CD14-positive monocyte (primary cell): ENCODE measurements at regions not wholly inside any gene's neighbourhood (a gene's known extent, or its start where the extent isn't known, plus 50 kb on each side); places are given as distances from the start of the nearest gene placed in this dataset.

Experiments
- DNase-seq, 3 donors: peaks; one replicate each; pipeline ENCODE4 v3.0.0-alpha.2; 2011 to 2022
- H2AFZ ChIP-seq: 2 replicates; pipeline ENCODE4 v1.6.0; 2012; ENCODE audit warnings: mild to moderate bottlenecking, low read depth, low read length, inconsistent platforms; ENCODE audit not compliant: insufficient read depth, poor library complexity, severe bottlenecking
- H3K27ac ChIP-seq, 2 donors: 1 replicate in 1 of 2; 2 replicates in 1 of 2; pipeline ENCODE4 v1.5.1; 2012 to 2013; ENCODE audit warnings: low read length in 2 of 2, control low read depth in 1 of 2, inconsistent platforms in 1 of 2, low read depth in 1 of 2, mild to moderate bottlenecking in 1 of 2
- H3K27me3 ChIP-seq, 2 donors: one replicate each; pipeline versions ENCODE4 v1.6.0 to v1.6.1; 2011 to 2013; ENCODE audit warnings: low read length in 2 of 2; ENCODE audit not compliant: control insufficient read depth in 2 of 2, insufficient read depth in 2 of 2
- H3K36me3 ChIP-seq, 2 donors: replicated peaks in 1 of 2; 1 replicate in 1 of 2; 2 replicates in 1 of 2; pipeline versions ENCODE4 v1.5.1 to v1.6.1; 2012 to 2013; ENCODE audit warnings: low read length in 2 of 2, control low read depth in 1 of 2, inconsistent platforms in 1 of 2, mild to moderate bottlenecking in 1 of 2; ENCODE audit not compliant: insufficient read depth in 2 of 2, control insufficient read depth in 1 of 2
- H3K4me1 ChIP-seq, 2 donors: 1 replicate in 1 of 2; 2 replicates in 1 of 2; pipeline versions ENCODE4 v1.5.1 to v1.6.1; 2012 to 2013; ENCODE audit warnings: low read length in 2 of 2, control low read depth in 1 of 2, inconsistent platforms in 1 of 2, mild to moderate bottlenecking in 1 of 2, moderate library complexity in 1 of 2; ENCODE audit not compliant: insufficient read depth in 2 of 2, control insufficient read depth in 1 of 2
- H3K4me2 ChIP-seq: replicated peaks from 2 replicates; pipeline ENCODE3; 2012; ENCODE audit warnings: low read length, moderate library complexity, mild to moderate bottlenecking; ENCODE audit not compliant: poor library complexity, severe bottlenecking; ENCODE audit errors: extremely low read depth
- H3K4me3 ChIP-seq, 3 experiments: fragments of 200-600 bp in 1 of 3; sonication (generic) in 1 of 3; replicated peaks in 1 of 3; 1 replicate in 2 of 3; 2 replicates in 1 of 3; pipeline ENCODE4 v1.5.1; 2011 to 2013; ENCODE audit warnings: low read length in 3 of 3, mild to moderate bottlenecking in 3 of 3, control low read depth in 2 of 3, low read depth in 2 of 3, inconsistent platforms in 1 of 3, moderate library complexity in 1 of 3
- H3K79me2 ChIP-seq: 2 replicates; pipeline ENCODE4 v1.6.0; 2012; ENCODE audit warnings: mild to moderate bottlenecking, control low read depth, inconsistent platforms, low read length, moderate library complexity; ENCODE audit not compliant: insufficient read depth
- H3K9ac ChIP-seq: 2 replicates; pipeline ENCODE4 v1.6.0; 2017; ENCODE audit warnings: low read length, mild to moderate bottlenecking; ENCODE audit not compliant: insufficient read depth, poor library complexity, severe bottlenecking
- H3K9me3 ChIP-seq, 2 donors: replicated peaks in 1 of 2; 1 replicate in 1 of 2; 2 replicates in 1 of 2; pipeline versions ENCODE4 v1.5.1 to v1.6.1; 2012 to 2013; ENCODE audit warnings: low read length in 2 of 2, control low read depth in 1 of 2; ENCODE audit not compliant: control insufficient read depth in 1 of 2, insufficient read depth in 1 of 2
- H4K20me1 ChIP-seq: 2 replicates; pipeline ENCODE4 v1.6.0; 2012; ENCODE audit warnings: mild to moderate bottlenecking, low read length, control low read depth, moderate library complexity; ENCODE audit not compliant: insufficient read depth
- H3K27ac Mint-ChIP-seq, 7 donors: one replicate each; pipeline ENCODE4 v1.8.0; 2020; ENCODE audit warnings: mild to moderate bottlenecking in 7 of 7, mixed read lengths in 7 of 7, moderate library complexity in 6 of 7, inconsistent platforms in 2 of 7
- H3K27me3 Mint-ChIP-seq, 3 donors: one replicate each; pipeline ENCODE4 v1.8.0; 2021 to 2022; ENCODE audit warnings: low read depth in 3 of 3, mild to moderate bottlenecking in 3 of 3, mixed read lengths in 3 of 3, moderate library complexity in 3 of 3, inconsistent platforms in 1 of 3
- H3K36me3 Mint-ChIP-seq, 2 donors: one replicate each; pipeline ENCODE4 v1.8.0; 2020; ENCODE audit warnings: mixed read lengths in 2 of 2, inconsistent platforms in 1 of 2, mild to moderate bottlenecking in 1 of 2
- H3K4me1 Mint-ChIP-seq: one replicate; pipeline ENCODE4 v1.8.0; 2020; ENCODE audit warnings: mild to moderate bottlenecking, mixed read lengths
- H3K4me3 Mint-ChIP-seq, 2 donors: one replicate each; pipeline ENCODE4 v1.8.0; 2020; ENCODE audit warnings: mild to moderate bottlenecking in 2 of 2, mixed read lengths in 2 of 2, moderate library complexity in 1 of 2
- H3K9me3 Mint-ChIP-seq, 7 donors: one replicate each; pipeline ENCODE4 v1.8.0; 2020 to 2022; ENCODE audit warnings: mixed read lengths in 7 of 7, mild to moderate bottlenecking in 6 of 7, moderate library complexity in 6 of 7, inconsistent platforms in 2 of 7
- WGBS: methylation state at CpG from one replicate; pipeline ENCODE4 v1.1.5; 2013; ENCODE audit warnings: missing lambda C conversion rate; ENCODE audit not compliant: insufficient coverage; 5-methylcytosine and 5-hydroxymethylcytosine counted together
- intact Hi-C, 2 donors: fragments of 100-400 bp; cut with micrococcal nuclease; formaldehyde crosslinking; loops; one replicate each; pipeline versions ENCODE4 v1.15.0 to v1.15.1; 2023
- TF ChIP-seq, protein P1 (sequence below): fragments of 200-600 bp; IDR thresholded peaks from one replicate; pipeline ENCODE4 v1.8.0; 2022; ENCODE audit warnings: antibody characterized with exemption, mild to moderate bottlenecking

DNA sequence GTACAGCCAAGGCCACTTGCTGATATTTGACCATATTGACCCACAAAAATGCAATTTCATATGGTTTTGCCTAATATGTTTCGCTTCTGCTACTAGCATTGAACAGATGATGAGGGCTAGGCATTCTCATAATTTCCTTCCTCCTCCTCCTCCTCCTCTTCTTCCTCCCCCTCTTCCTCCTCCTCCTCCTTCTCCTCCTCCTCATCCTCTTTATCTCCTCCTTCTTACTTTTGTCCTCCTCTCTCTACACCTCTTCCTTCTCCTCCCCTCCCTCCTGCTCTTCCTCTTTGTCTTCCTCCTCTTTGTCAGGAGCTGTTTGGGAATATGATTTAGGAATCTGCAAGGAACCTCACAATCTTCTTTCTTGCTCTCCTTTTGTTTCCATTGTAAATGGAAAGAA lies 133.9 kb upstream of the CELF2 start:
- H3K36me3 ChIP-seq, result no peaks in the 10 kb centered on the region

DNA sequence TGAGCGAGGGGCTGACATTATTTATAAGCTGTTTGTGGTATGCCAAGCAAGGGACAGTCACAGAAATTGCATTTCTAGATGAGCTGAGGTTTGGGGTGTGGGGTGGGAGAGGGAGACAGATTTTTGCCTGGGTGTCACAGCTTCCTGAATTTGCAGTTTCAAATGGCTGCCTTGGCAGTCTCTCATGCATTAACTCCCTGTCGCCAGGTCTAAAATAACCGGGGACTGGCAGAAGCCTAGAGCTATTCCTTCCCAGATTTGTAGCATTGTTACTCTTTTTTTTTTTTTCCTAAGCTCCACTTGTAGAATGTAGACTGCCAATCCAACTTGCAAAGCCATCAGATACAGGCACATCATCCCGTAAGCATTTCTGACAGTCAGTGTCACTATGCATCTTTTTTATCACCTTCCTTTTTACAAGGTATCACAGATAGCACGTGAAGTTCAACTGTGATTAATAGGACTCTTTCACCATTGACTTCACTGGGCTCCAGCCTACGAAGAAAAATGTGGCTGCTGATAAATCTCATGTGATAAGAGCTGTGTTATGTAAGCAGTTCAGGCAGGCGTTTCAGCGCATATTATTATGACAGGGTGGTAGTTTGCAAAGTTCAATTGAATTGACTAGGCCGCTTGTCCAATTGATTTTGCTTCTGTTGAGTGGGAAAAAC lies 130.7 kb upstream of the CELF2 start:
- Mint-ChIP-seq H3K4me1 (peaks cover 46% of the 10 kb centered on the region), H3K9me3 (peaks cover 9 to 22% (median 13%) of the 10 kb centered on the region in 7 donors)
- TF ChIP-seq, protein P1, sequence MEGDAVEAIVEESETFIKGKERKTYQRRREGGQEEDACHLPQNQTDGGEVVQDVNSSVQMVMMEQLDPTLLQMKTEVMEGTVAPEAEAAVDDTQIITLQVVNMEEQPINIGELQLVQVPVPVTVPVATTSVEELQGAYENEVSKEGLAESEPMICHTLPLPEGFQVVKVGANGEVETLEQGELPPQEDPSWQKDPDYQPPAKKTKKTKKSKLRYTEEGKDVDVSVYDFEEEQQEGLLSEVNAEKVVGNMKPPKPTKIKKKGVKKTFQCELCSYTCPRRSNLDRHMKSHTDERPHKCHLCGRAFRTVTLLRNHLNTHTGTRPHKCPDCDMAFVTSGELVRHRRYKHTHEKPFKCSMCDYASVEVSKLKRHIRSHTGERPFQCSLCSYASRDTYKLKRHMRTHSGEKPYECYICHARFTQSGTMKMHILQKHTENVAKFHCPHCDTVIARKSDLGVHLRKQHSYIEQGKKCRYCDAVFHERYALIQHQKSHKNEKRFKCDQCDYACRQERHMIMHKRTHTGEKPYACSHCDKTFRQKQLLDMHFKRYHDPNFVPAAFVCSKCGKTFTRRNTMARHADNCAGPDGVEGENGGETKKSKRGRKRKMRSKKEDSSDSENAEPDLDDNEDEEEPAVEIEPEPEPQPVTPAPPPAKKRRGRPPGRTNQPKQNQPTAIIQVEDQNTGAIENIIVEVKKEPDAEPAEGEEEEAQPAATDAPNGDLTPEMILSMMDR, result no peak

More for the DNA sequence above, 133.9 kb upstream of the CELF2 start:
- no peaks in the 10 kb centered on the region for H3K79me2 ChIP-seq
- peaks cover 28% of the 10 kb centered on the region for H3K4me1 Mint-ChIP-seq
- no peak overlapping the region for H3K9ac ChIP-seq
- no peak overlapping the region for H3K27ac Mint-ChIP-seq
- H2AFZ ChIP-seq, result no peak overlapping the region
- no peak overlapping the region for H3K4me3 ChIP-seq
- TF ChIP-seq, protein P1, result no peak
- no peaks in the 10 kb centered on the region for H4K20me1 ChIP-seq
- peaks cover 9 to 22% (median 14%) of the 10 kb centered on the region in 7 donors for H3K9me3 Mint-ChIP-seq
- no peak overlapping the region for H3K4me2 ChIP-seq
- intact Hi-C loops, result no loop called here
- WGBS, result 100% methylated on average over 1 of the region's 1 CpG
- no peak for DNase-seq
- H3K4me3 Mint-ChIP-seq, result no peak overlapping the region
- H3K9me3 ChIP-seq, result peaks cover 11 to 13% of the 10 kb centered on the region in 2 donors
- H3K4me1 ChIP-seq, result peaks cover 11 to 16% of the 10 kb centered on the region in 2 donors
- H3K27me3 ChIP-seq, result no peaks in the 10 kb centered on the region
- no peak overlapping the region for H3K27ac ChIP-seq
- no peaks in the 10 kb centered on the region for H3K36me3 Mint-ChIP-seq
- H3K27me3 Mint-ChIP-seq, result peaks cover 0 to 3% (median 0%) of the 10 kb centered on the region in 3 donors

More for the DNA sequence above, 130.7 kb upstream of the CELF2 start:
- Histone ChIP-seq H3K9ac (no peak overlapping the region), H2AFZ (peak overlapping the region; percentile 12), H4K20me1 (no peaks in the 10 kb centered on the region), H3K79me2 (no peaks in the 10 kb centered on the region), H3K27me3 (no peaks in the 10 kb centered on the region), H3K4me3 (no peak overlapping the region), H3K4me2 (no peak overlapping the region), H3K4me1 (peaks cover 18 to 24% of the 10 kb centered on the region in 2 donors), H3K9me3 (peaks cover 11 to 13% of the 10 kb centered on the region in 2 donors), H3K27ac (no peak overlapping the region), H3K36me3 (no peaks in the 10 kb centered on the region)
- Mint-ChIP-seq H3K36me3 (no peaks in the 10 kb centered on the region), H3K4me3 (no peak overlapping the region), H3K27me3 (peaks cover 0 to 3% (median 0%) of the 10 kb centered on the region in 3 donors), H3K27ac (no peak overlapping the region)
- intact Hi-C loops, result no loop called here
- DNase-seq, result no peak
- WGBS, result 67% methylated on average over 4 of the region's 9 CpGs
